Activated CD4-positive, alpha-beta T cell treated with anti-CD3 and anti-CD28 coated beads, Interleukin-2, amount 10 ng/mL, durations not matched to agents 24 days and 14 days (primary cell): ENCODE measurements at regions not wholly inside any gene's neighbourhood (a gene's known extent, or its start where the extent isn't known, plus 50 kb on each side); places are given as distances from the start of the nearest gene placed in this dataset.
"Not testable (repeated sequence)": the region's sequence is repeated elsewhere in the genome, so short reads cannot be mapped to it uniquely, and the experiment has no call there.

Source experiments
- DNase-seq: peaks from one replicate; pipeline ENCODE4 v3.0.0; 2022
- H3K27ac Mint-ChIP-seq: one replicate; pipeline ENCODE4 v1.8.0; 2022; ENCODE audit warnings: mild to moderate bottlenecking, mixed read lengths
- H3K27me3 Mint-ChIP-seq: one replicate; pipeline ENCODE4 v1.8.0; 2022; ENCODE audit warnings: mixed read lengths
- H3K36me3 Mint-ChIP-seq: one replicate; pipeline ENCODE4 v1.8.0; 2022; ENCODE audit warnings: low read depth, mild to moderate bottlenecking, mixed read lengths
- H3K4me1 Mint-ChIP-seq: one replicate; pipeline ENCODE4 v1.8.0; 2021; ENCODE audit warnings: mixed read lengths
- H3K4me3 Mint-ChIP-seq: one replicate; pipeline ENCODE4 v1.8.0; 2022; ENCODE audit warnings: mild to moderate bottlenecking, moderate library complexity, mixed read lengths
- H3K9me3 Mint-ChIP-seq: one replicate; pipeline ENCODE4 v1.8.0; 2021; ENCODE audit warnings: mixed read lengths
- intact Hi-C: fragments of 100-400 bp; cut with micrococcal nuclease; formaldehyde crosslinking; loops from one replicate; pipeline ENCODE4 v1.15.1; 2023

GRCh38 chr15:24772686-24773373 lies 97.3 kb downstream of the NPAP1 start:
- H3K36me3 Mint-ChIP-seq, result peaks cover 4% of the 10 kb centered on the region
- peaks cover 8% of the 10 kb centered on the region for H3K9me3 Mint-ChIP-seq
- peak overlapping the region; percentile 87 for H3K4me3 Mint-ChIP-seq
- intact Hi-C loops, result loop anchor here (10.0 kb wide), 1 partner anchor 182 kb away; the partner anchor contains the start of genes SNRPN and SNURF
- no peaks in the 10 kb centered on the region for H3K27me3 Mint-ChIP-seq
- peak overlapping the region; percentile 88 for H3K27ac Mint-ChIP-seq
- H3K4me1 Mint-ChIP-seq, result peaks cover 2% of the 10 kb centered on the region
- peak; percentile 83 for DNase-seq

GRCh38 chr15:24777307-24777706 lies 101.7 kb downstream of the NPAP1 start:
- no peak overlapping the region for H3K27ac Mint-ChIP-seq
- H3K27me3 Mint-ChIP-seq, result no peaks in the 10 kb centered on the region
- H3K9me3 Mint-ChIP-seq, result peaks cover 11% of the 10 kb centered on the region
- peaks cover 2% of the 10 kb centered on the region for H3K4me1 Mint-ChIP-seq
- no peak overlapping the region for H3K4me3 Mint-ChIP-seq
- H3K36me3 Mint-ChIP-seq, result peaks cover 3% of the 10 kb centered on the region
- intact Hi-C loops, result loop anchor here (10.0 kb wide), 1 partner anchor 177 kb away; the partner anchor contains the start of genes SNRPN and SNURF
- DNase-seq, result no peak

DNA sequence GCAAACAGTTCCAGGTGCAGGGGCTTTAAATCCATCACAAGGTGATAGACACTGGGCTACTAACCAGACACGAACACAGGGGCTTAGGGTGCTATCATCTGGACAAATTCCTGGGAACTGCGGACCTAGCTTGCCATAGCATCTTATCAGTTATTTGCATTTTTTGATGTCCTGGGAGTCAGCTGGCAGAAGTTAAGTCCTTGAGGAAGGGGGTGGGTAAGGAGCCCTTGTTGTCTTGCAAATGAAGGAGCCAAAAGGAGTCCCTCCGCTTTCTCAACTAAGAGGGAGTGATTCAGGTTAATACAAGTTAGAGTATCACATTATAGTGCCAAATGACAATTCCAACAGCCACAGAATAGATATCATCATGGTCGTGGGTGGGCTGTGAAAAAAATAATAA lies 108.9 kb downstream of the NPAP1 start:
- H3K36me3 Mint-ChIP-seq, result no peaks in the 10 kb centered on the region
- no peaks in the 10 kb centered on the region for H3K4me1 Mint-ChIP-seq
- H3K27ac Mint-ChIP-seq, result no peak overlapping the region
- H3K27me3 Mint-ChIP-seq, result no peaks in the 10 kb centered on the region
- no peak overlapping the region for H3K4me3 Mint-ChIP-seq
- no peak for DNase-seq
- intact Hi-C loops, result no loop called here
- peaks cover 16% of the 10 kb centered on the region for H3K9me3 Mint-ChIP-seq

DNA sequence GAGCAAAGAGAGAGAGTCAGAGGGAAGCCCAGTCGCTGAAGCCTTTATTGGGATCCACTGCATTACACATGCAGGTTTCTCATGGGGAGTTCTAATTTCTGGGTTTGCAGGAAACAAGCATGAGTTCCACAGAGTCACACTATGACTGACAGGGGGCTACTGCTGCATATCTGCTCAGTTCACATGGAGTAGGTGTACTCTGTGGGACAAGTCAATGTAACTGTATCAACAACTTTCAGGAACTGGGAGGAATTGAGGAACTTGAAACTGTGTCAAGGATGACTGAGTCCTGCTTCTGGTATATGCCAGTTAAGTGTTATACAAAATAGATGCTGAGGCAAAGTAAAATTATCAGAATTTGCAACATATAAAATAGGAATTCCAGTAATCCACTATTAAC lies 110.8 kb downstream of the NPAP1 start:
- Mint-ChIP-seq H3K9me3 (peaks cover 21% of the 10 kb centered on the region), H3K4me1 (no peaks in the 10 kb centered on the region), H3K27ac (no peak overlapping the region), H3K36me3 (no peaks in the 10 kb centered on the region), H3K4me3 (no peak overlapping the region), H3K27me3 (no peaks in the 10 kb centered on the region)
- intact Hi-C loops, result no loop called here
- no peak for DNase-seq

GRCh38 chr15:24802624-24803023 lies 127.0 kb downstream of the NPAP1 start:
- H3K27me3 Mint-ChIP-seq, DNase-seq, H3K4me1 Mint-ChIP-seq, H3K4me3 Mint-ChIP-seq, intact Hi-C loops, H3K27ac Mint-ChIP-seq, H3K36me3 Mint-ChIP-seq: not testable (repeated sequence)
- peaks cover 20% of the 10 kb centered on the region for H3K9me3 Mint-ChIP-seq

DNA sequence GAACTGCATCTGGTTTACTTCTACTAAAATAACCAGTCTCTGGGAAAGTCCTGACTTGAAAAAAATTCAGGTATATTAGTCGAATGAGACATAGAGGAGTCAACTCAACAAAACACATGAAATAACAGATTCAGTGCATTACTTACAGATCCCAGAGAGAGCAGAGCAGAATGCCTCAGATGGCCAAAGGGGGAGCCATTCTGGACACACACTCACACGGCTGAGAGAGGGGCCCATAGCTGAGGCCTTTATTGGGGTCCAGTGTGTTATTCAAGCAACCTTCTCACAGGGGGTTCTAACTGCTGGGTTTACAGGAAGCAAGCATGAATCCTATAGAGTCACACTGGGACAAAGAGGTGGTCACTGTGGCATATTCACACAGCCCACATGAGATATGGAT lies 135.1 kb upstream of the SNRPN start:
- no peak overlapping the region for H3K4me3 Mint-ChIP-seq
- H3K27ac Mint-ChIP-seq, result no peak overlapping the region
- peaks cover 22% of the 10 kb centered on the region for H3K9me3 Mint-ChIP-seq
- no peaks in the 10 kb centered on the region for H3K27me3 Mint-ChIP-seq
- intact Hi-C loops, result no loop called here
- H3K4me1 Mint-ChIP-seq, result no peaks in the 10 kb centered on the region
- no peaks in the 10 kb centered on the region for H3K36me3 Mint-ChIP-seq
- DNase-seq, result no peak

DNA sequence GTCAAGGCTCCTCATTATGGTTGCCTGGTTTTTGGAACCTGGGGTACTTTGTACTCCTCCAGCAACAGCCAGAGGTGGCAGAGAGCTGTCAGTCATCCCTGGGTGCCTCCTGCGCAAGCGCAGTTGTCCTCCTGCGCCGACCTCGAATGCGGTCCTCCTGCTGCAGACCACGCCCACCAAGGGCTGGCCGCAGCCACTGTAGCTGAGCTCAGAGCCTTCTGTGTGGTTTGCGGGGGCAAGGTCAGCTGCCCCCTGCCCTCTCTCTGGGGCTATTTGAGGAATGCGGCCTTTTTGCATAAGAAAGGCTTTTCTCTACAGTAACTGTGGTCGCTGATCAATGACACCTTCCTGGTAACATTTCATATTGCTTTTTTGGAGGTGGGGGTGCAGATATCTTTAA lies 131.3 kb upstream of the SNRPN start:
- no peak overlapping the region for H3K27ac Mint-ChIP-seq
- DNase-seq, result no peak
- intact Hi-C loops, result no loop called here
- no peaks in the 10 kb centered on the region for H3K36me3 Mint-ChIP-seq
- peaks cover 29% of the 10 kb centered on the region for H3K9me3 Mint-ChIP-seq
- no peaks in the 10 kb centered on the region for H3K4me1 Mint-ChIP-seq
- H3K27me3 Mint-ChIP-seq, result no peaks in the 10 kb centered on the region
- no peak overlapping the region for H3K4me3 Mint-ChIP-seq

- no peak for DNase-seq
- Mint-ChIP-seq H3K27ac (no peak overlapping the region), H3K4me3 (no peak overlapping the region), H3K27me3 (no peaks in the 10 kb centered on the region), H3K9me3 (peaks cover 28% of the 10 kb centered on the region), H3K36me3 (no peaks in the 10 kb centered on the region), H3K4me1 (no peaks in the 10 kb centered on the region)
- intact Hi-C loops, result no loop called here
Observed at GRCh38 chr15:24832282-24832681, 122.5 kb upstream of the SNRPN start.

DNA sequence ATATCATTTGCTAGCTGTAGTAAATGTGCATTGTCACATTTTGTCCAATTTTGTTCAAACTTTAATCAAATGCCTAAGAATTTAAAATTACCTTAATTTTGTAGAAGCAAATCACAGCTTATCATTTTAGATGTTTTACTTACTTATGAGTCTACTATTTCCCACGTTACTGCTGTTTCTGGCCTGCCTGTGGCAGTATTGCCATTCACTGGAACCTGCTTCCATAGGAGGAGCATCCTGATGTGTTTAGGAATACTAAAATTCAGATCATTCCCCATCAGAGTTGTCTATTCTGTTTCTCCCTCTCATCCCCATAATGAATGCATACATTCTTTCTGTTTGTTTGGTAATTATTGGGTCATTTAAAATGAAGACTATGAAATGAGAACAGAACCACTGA lies 119.5 kb upstream of the SNRPN start:
- DNase-seq, result no peak
- Mint-ChIP-seq H3K27me3 (no peaks in the 10 kb centered on the region), H3K36me3 (no peaks in the 10 kb centered on the region), H3K27ac (no peak overlapping the region), H3K4me3 (no peak overlapping the region), H3K4me1 (no peaks in the 10 kb centered on the region), H3K9me3 (peaks cover 12% of the 10 kb centered on the region)
- intact Hi-C loops, result no loop called here

DNA sequence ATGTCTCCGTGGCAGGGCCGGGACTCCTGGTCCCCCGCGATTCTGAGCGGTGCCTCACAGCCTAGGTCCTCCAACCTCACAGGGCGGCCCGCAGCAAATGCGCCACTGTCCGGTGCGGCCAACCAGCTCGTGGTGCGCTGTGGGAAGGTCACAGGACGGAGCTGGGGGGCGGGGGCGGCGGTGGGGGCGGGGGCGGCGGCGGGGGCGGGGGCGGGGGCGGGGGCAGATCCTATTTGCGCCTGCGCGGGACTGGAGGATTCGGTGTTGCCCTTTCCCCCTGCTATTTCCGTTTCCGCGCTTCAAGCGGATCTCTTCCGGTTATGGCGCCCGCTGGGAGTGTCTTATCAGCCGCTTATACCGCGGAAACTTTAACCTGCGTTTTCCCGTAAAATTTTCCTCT lies 106.7 kb upstream of the SNRPN start:
- peaks cover 13% of the 10 kb centered on the region for H3K9me3 Mint-ChIP-seq
- H3K4me3 Mint-ChIP-seq, result no peak overlapping the region
- DNase-seq, result no peak
- H3K27me3 Mint-ChIP-seq, result no peaks in the 10 kb centered on the region
- no peaks in the 10 kb centered on the region for H3K36me3 Mint-ChIP-seq
- intact Hi-C loops, result no loop called here
- no peak overlapping the region for H3K27ac Mint-ChIP-seq
- H3K4me1 Mint-ChIP-seq, result no peaks in the 10 kb centered on the region

DNA sequence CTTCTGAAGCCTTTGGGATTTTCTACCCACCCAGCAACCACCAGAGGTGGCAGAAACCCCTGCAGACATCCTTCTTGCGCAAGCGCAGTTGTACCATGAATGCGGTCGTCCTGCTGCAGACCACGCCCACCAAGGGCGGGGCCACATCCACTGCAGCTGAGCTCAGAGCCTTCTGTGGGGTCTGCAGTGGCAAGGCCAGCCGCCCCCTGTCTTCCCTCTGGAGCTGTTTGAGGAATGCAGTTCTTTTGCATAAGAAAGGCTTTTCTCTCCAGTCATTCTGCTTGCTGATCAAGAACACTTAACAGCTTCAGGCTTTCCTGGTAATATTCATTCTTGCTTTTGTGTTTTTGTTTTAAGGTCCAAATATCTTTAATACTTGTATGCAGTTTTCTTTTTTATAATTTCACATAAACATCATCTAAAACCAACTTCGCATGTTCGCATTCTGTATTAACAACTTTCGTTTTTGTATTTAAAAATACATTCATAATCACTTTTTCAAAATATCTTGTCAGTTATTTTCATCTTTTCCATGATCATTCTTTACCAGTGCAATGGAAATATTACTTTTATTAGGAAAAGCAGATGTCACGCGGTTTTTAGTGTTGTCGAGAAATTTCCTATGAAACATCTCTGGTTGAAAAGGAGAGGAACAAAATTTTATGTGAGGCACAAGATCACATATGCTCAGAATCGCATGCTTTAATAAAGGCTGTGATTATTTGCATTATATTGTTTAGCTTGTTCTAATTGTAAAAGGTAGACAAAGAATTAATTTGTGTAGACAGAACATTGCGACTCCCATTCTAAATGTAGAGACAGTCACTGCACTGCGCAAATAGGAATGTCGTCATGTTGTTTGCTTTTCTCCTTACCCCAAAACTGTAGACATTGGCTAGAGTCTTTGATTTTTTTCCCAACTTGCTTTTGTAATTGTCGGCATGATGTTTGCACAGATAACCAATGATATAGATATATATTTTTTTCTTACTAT lies 98.1 kb upstream of the SNRPN start:
- no peak for DNase-seq
- intact Hi-C loops, result no loop called here
- Mint-ChIP-seq H3K27me3 (no peaks in the 10 kb centered on the region), H3K36me3 (no peaks in the 10 kb centered on the region), H3K9me3 (peaks cover 8% of the 10 kb centered on the region), H3K4me3 (no peak overlapping the region), H3K4me1 (no peaks in the 10 kb centered on the region), H3K27ac (no peak overlapping the region)

DNA sequence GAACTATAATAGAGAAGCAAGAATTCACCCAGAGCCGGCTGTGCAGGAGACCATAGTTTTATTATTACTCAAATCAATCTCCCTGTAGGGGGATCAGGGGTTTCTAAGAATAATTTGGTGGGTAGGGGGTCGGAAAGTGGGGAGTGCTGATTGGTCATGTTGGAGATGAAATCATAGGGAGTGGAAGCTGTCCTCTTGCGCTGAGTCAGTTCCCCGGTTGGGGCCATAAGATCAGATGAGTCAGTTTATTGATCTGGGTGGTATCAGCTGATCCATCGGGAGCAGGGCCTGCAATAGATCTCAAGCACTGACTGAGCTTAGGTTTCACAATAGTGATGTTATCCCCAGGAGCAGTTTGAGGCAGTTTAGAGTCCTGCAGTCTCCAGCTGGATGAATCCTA lies 97.0 kb upstream of the SNRPN start:
- peaks cover 8% of the 10 kb centered on the region for H3K9me3 Mint-ChIP-seq

GRCh38 chr15:24858183-24858582 lies 96.6 kb upstream of the SNRPN start:
- H3K27me3 Mint-ChIP-seq, H3K9me3 Mint-ChIP-seq, H3K4me1 Mint-ChIP-seq, H3K27ac Mint-ChIP-seq, H3K36me3 Mint-ChIP-seq, DNase-seq, intact Hi-C loops, H3K4me3 Mint-ChIP-seq: not testable (repeated sequence)

More for the DNA sequence above, 97.0 kb upstream of the SNRPN start:
- H3K27me3 Mint-ChIP-seq, result no peaks in the 10 kb centered on the region
- DNase-seq, result no peak
- H3K4me3 Mint-ChIP-seq, result no peak overlapping the region
- no peaks in the 10 kb centered on the region for H3K4me1 Mint-ChIP-seq
- intact Hi-C loops, result no loop called here
- H3K27ac Mint-ChIP-seq, result no peak overlapping the region
- no peaks in the 10 kb centered on the region for H3K36me3 Mint-ChIP-seq
